ENCODE measurements at regions not wholly inside any gene's neighbourhood (a gene's known extent, or its start where the extent isn't known, plus 50 kb on each side); places are given as distances from the start of the nearest gene placed in this dataset.

- H3K36me3 ChIP-seq (ENCODE audit: control insufficient read depth, insufficient read depth, low read length) = no peaks in the 10 kb centered on the region
- intact Hi-C loops (cut with micrococcal nuclease) (no loop called here), in situ Hi-C loops (cut with MboI) (no loop called here)
- BruUV-seq (replicated peaks) = no TSS peak
- H3K27me3 ChIP-seq (ENCODE audit: control insufficient read depth in 2 of 2, insufficient read depth in 2 of 2, low read length in 2 of 2) = no peaks in the 10 kb centered on the region
- WGBS (ENCODE audit: insufficient coverage, low coverage, missing lambda C conversion rate) = 0% methylated on average over 2 of the region's 2 CpGs
- H3K27ac ChIP-seq (ENCODE audit: extremely low read depth, low read depth, low read length) = no peak overlapping the region
- no peak for FAIRE-seq
- no peaks in the 10 kb centered on the region for H4K20me1 ChIP-seq (replicated peaks; ENCODE audit: control insufficient read depth, insufficient read depth, low read length)
- no peak overlapping the region for H3K4me2 ChIP-seq (ENCODE audit: insufficient read depth, low read length)
- ChIA-PET POLR2A (no interaction called here), CTCF (ENCODE audit: low intra/inter-chr PET ratio) (no interaction called here)
- TF ChIP-seq JUND (IDR thresholded peaks at IDR 0.05; ENCODE audit: borderline replicate concordance, low read depth, low read length) (no peak), JUND (tag; IDR thresholded peaks at IDR 0.05; ENCODE audit: borderline replicate concordance, low read depth, low read length) (no peak), BRF2 (IDR thresholded peaks at IDR 0.05; ENCODE audit: borderline replicate concordance, insufficient read depth, insufficient read length) (no peak), ILK (tag; IDR thresholded peaks at IDR 0.05; ENCODE audit: borderline replicate concordance, low read depth) (no peak), DDX20 (tag; IDR thresholded peaks at IDR 0.05; ENCODE audit: low read depth) (no peak), NR3C1 (CRISPR knock-in tag; IDR thresholded peaks at IDR 0.05) (no peak), HINFP (tag; conservative IDR thresholded peaks at IDR 0.05; ENCODE audit: low read depth) (no peak), ZNF561 (CRISPR knock-in tag; conservative IDR thresholded peaks at IDR 0.05) (no peak), FOXP1 (CRISPR knock-in tag; IDR thresholded peaks at IDR 0.05) (no peak), ZNF589 (CRISPR knock-in tag; IDR thresholded peaks at IDR 0.05; ENCODE audit: low read depth) (no peak), NRF1 (conservative IDR thresholded peaks at IDR 0.05 in 1 of 2, IDR thresholded peaks at IDR 0.05 in 1 of 2) (no peak), NR0B1 (IDR thresholded peaks at IDR 0.05; ENCODE audit: partially characterized antibody) (no peak), MLX (CRISPR knock-in tag; conservative IDR thresholded peaks at IDR 0.05) (no peak), NR2C1 (IDR thresholded peaks at IDR 0.05) (no peak), NR2C1 (tag; IDR thresholded peaks at IDR 0.05) (no peak), KAT7 (CRISPR knock-in tag; IDR thresholded peaks at IDR 0.05; ENCODE audit: borderline replicate concordance) (no peak), ZNF766 (CRISPR knock-in tag; conservative IDR thresholded peaks at IDR 0.05) (no peak), MTF1 (CRISPR knock-in tag; IDR thresholded peaks at IDR 0.05; ENCODE audit: borderline replicate concordance) (no peak), PHB2 (IDR thresholded peaks at IDR 0.05; ENCODE audit: low read depth) (no peak)
- H3K79me2 ChIP-seq (ENCODE audit: control insufficient read depth, insufficient read depth, low read length) = no peaks in the 10 kb centered on the region
- ATAC-seq = no peak
- no peak overlapping the region for H3K4me3 ChIP-seq
- no peak overlapping the region for H2AFZ ChIP-seq (ENCODE audit: low read depth, low read length)
- H3K9ac ChIP-seq (ENCODE audit: insufficient read depth in 1 of 2, low read depth in 2 of 2, low read length in 2 of 2) = no peak overlapping the region
- no peaks in the 10 kb centered on the region for H3K9me3 ChIP-seq (replicated peaks; ENCODE audit: control insufficient read depth, insufficient read depth, low read depth, low read length)
- no peaks in the 10 kb centered on the region for H3K9me1 ChIP-seq (ENCODE audit: control insufficient read depth, insufficient read depth, low read length)
- DNase-seq (ENCODE audit: extremely low read depth in 1 of 4, low spot score in 3 of 4) = no peak
- no peaks in the 10 kb centered on the region for H3K4me1 ChIP-seq (replicated peaks in 1 of 2; ENCODE audit: control insufficient read depth in 2 of 2, insufficient read depth in 2 of 2, low read length in 2 of 2)
These were observed 1041.1 kb upstream of the POU3F4 start for GRCh38 chrX:82466994-82467393.
